SK-N-SH (cell line): ENCODE measurements at regions not wholly inside any gene's neighbourhood (a gene's known extent, or its start where the extent isn't known, plus 50 kb on each side); places are given as distances from the start of the nearest gene placed in this dataset.
"Not testable (repeated sequence)": the region's sequence is repeated elsewhere in the genome, so short reads cannot be mapped to it uniquely, and the experiment has no call there.

Experiments
- CTCF ChIA-PET: fragments of 300-600, 350-600 bp; formaldehyde crosslinking; extraction: SDS; loops from one replicate; lab custom pipeline; 2021; lab: Yijun Ruan, JAX
- POLR2A ChIA-PET: fragments of 350-600 bp; sonication (Branson Sonifier 250); formaldehyde crosslinking; extraction: SDS; loops from one replicate; lab custom pipeline; 2020; ENCODE audit warnings: antibody characterized with exemption, inconsistent platforms; lab: Yijun Ruan, JAX
- DNase-seq: peaks from one replicate; pipeline ENCODE4 v3.0.0; 2012
- H2AFZ ChIP-seq: fragments of 200-600 bp; sonication (generic); 2 replicates; pipeline ENCODE4 v1.8.1; 2016; ENCODE audit warnings: antibody characterized with exemption, mild to moderate bottlenecking, low read depth
- H3F3A ChIP-seq: fragments of 200-600 bp; sonication (generic); replicated peaks from 2 replicates; pipeline ENCODE3; 2016; ENCODE audit warnings: antibody characterized with exemption, mild to moderate bottlenecking; ENCODE audit not compliant: insufficient read depth
- H3K27ac ChIP-seq, 2 experiments: fragments of 200-500 bp in 1 of 2; fragments of 200-600 bp in 1 of 2; sonication (Bioruptor generic) in 1 of 2; sonication (generic), shearing (Covaris generic) in 1 of 2; 2 replicates each; pipeline versions ENCODE4 v1.5.1 to v1.6.1; 2014 to 2016; ENCODE audit warnings: low read depth in 2 of 2, inconsistent platforms in 1 of 2, low read length in 1 of 2, mild to moderate bottlenecking in 1 of 2, mixed read lengths in 1 of 2
- H3K27me3 ChIP-seq: fragments of 200-600 bp; sonication (generic), shearing (Covaris generic); 2 replicates; pipeline ENCODE4 v1.6.1; 2016; ENCODE audit warnings: mixed run types; ENCODE audit not compliant: insufficient read depth
- H3K36me3 ChIP-seq, 2 experiments: fragments of 200-500 bp in 1 of 2; fragments of 200-600 bp in 1 of 2; sonication (Bioruptor generic) in 1 of 2; sonication (generic) in 1 of 2; replicated peaks in 1 of 2; 2 replicates each; pipeline versions ENCODE3 to v1.5.1; 2014 to 2016; ENCODE audit warnings: low read length in 1 of 2, mild to moderate bottlenecking in 1 of 2; ENCODE audit not compliant: insufficient read depth in 2 of 2, control insufficient read depth in 1 of 2
- H3K4me1 ChIP-seq, 2 experiments: fragments of 200-500 bp in 1 of 2; fragments of 200-600 bp in 1 of 2; sonication (Bioruptor generic) in 1 of 2; sonication (generic), shearing (Covaris generic) in 1 of 2; 2 replicates each; pipeline versions ENCODE4 v1.5.1 to v1.6.1; 2014 to 2016; ENCODE audit warnings: low read depth in 1 of 2, low read length in 1 of 2, mixed run types in 1 of 2; ENCODE audit not compliant: insufficient read depth in 2 of 2, control insufficient read depth in 1 of 2
- H3K4me2 ChIP-seq: fragments of 200-600 bp; sonication (generic), shearing (Covaris generic); 2 replicates; pipeline ENCODE4 v1.6.1; 2017; ENCODE audit warnings: mixed run types
- H3K4me3 ChIP-seq, 2 experiments: fragments of 200-500 bp in 1 of 2; fragments of 200-600 bp in 1 of 2; sonication (Bioruptor generic) in 1 of 2; sonication (generic), shearing (Covaris generic) in 1 of 2; 2 replicates each; pipeline versions ENCODE4 v1.5.1 to v1.8.1; 2014 to 2016; ENCODE audit warnings: low read depth in 2 of 2, inconsistent platforms in 1 of 2, low read length in 1 of 2, mild to moderate bottlenecking in 1 of 2, mixed read lengths in 1 of 2, moderate library complexity in 1 of 2
- H3K79me2 ChIP-seq: fragments of 200-600 bp; sonication (generic); 2 replicates; pipeline ENCODE4 v1.8.1; 2017; ENCODE audit warnings: mild to moderate bottlenecking; ENCODE audit not compliant: insufficient read depth
- H3K9ac ChIP-seq: fragments of 200-600 bp; sonication (generic); 2 replicates; pipeline ENCODE4 v1.6.1; 2017; ENCODE audit warnings: mixed run types
- H3K9me2 ChIP-seq: fragments of 200-600 bp; sonication (generic); 2 replicates; pipeline ENCODE4 v1.6.1; 2017; ENCODE audit warnings: mixed run types
- H3K9me3 ChIP-seq: fragments of 200-600 bp; sonication (generic); 2 replicates; pipeline ENCODE4 v1.6.1; 2017; ENCODE audit warnings: mixed run types, mild to moderate bottlenecking, moderate library complexity
- H4K20me1 ChIP-seq: fragments of 200-600 bp; sonication (generic); 2 replicates; pipeline ENCODE4 v1.6.1; 2017; ENCODE audit warnings: mild to moderate bottlenecking, mixed run types; ENCODE audit not compliant: insufficient read depth
- CHD2 ChIP-seq: fragments of 150-350 bp; IDR thresholded peaks from 2 replicates; pipeline ENCODE4 v1.6.1; 2018; ENCODE audit warnings: low read length; ENCODE audit not compliant: partially characterized antibody
- FOXJ3 ChIP-seq: sonication (generic); formaldehyde crosslinking; IDR thresholded peaks from 2 replicates; pipeline ENCODE4 v1.5.1; 2020; ENCODE audit warnings: mild to moderate bottlenecking, missing genetic modification reagents
- MAX ChIP-seq: IDR thresholded peaks from 2 replicates; pipeline ENCODE4 v1.4.0; 2012; ENCODE audit warnings: low read depth
- MXI1 ChIP-seq: IDR thresholded peaks from 2 replicates; pipeline ENCODE4 v1.6.1; 2012; ENCODE audit warnings: mild to moderate bottlenecking, low read depth, low read length, improper control_type of control experiment
- NFIC ChIP-seq: IDR thresholded peaks from 2 replicates; pipeline ENCODE4 v1.4.0; 2012; ENCODE audit warnings: borderline replicate concordance
- RAD21 ChIP-seq: IDR thresholded peaks from 2 replicates; pipeline ENCODE4 v1.6.1; 2012; ENCODE audit warnings: mild to moderate bottlenecking, low read length
- SMC3 ChIP-seq: IDR thresholded peaks from 2 replicates; pipeline ENCODE4 v1.6.1; 2012; ENCODE audit warnings: low read depth, low read length, improper control_type of control experiment
- TEAD4 ChIP-seq: IDR thresholded peaks from 2 replicates; pipeline ENCODE4 v1.4.0; 2012; ENCODE audit warnings: mild to moderate bottlenecking, borderline replicate concordance; ENCODE audit not compliant: insufficient read depth
- USF1 ChIP-seq: IDR thresholded peaks from 2 replicates; pipeline ENCODE4 v1.4.0; 2012; ENCODE audit warnings: low read depth, borderline replicate concordance
- USF2 ChIP-seq: fragments of 150-350 bp; IDR thresholded peaks from 2 replicates; pipeline ENCODE4 v1.6.1; 2017; ENCODE audit warnings: antibody characterized with exemption, low read length, low read depth, borderline replicate concordance
- WGBS: methylation state at CpG from one replicate; pipeline ENCODE4 v1.1.6; 2017; ENCODE audit warnings: low lambda C conversion rate; 5-methylcytosine and 5-hydroxymethylcytosine counted together

GRCh38 chr6:68024570-68025269 is 610.4 kb upstream of the ADGRB3 start:
- no peaks in the 10 kb centered on the region for H3F3A ChIP-seq
- H3K9ac ChIP-seq, result no peak overlapping the region
- H3K4me2 ChIP-seq, result no peak overlapping the region
- no peaks in the 10 kb centered on the region for H3K9me2 ChIP-seq
- no peak for DNase-seq
- H3K4me3 ChIP-seq, result no peak overlapping the region
- CTCF ChIA-PET, result no interaction called here
- no peak overlapping the region for H2AFZ ChIP-seq
- H3K36me3 ChIP-seq, result no peaks in the 10 kb centered on the region
- no peaks in the 10 kb centered on the region for H3K27me3 ChIP-seq
- WGBS, result 37% methylated on average over 5 of the region's 5 CpGs
- H3K79me2 ChIP-seq, result no peaks in the 10 kb centered on the region
- no peak overlapping the region for H3K27ac ChIP-seq
- no peak for TF ChIP-seq USF1
- no peak for TF ChIP-seq CHD2
- TF ChIP-seq MAX, result no peak
- TF ChIP-seq USF2, result no peak
- no peak for TF ChIP-seq MXI1
- TF ChIP-seq SMC3, result no peak
- no peak for TF ChIP-seq NFIC
- no peak for TF ChIP-seq FOXJ3 (CRISPR knock-in tag)
- no peak for TF ChIP-seq TEAD4
- TF ChIP-seq RAD21, result no peak
- TF ChIP-seq, all 33 proteins: peak for 0
- POLR2A ChIA-PET, result no interaction called here
- Histone ChIP-seq H4K20me1 (no peaks in the 10 kb centered on the region), H3K4me1 (no peaks in the 10 kb centered on the region), H3K9me3 (no peaks in the 10 kb centered on the region)

GRCh38 chr6:68022968-68023367 is 612.1 kb upstream of the ADGRB3 start:
- H3K27ac ChIP-seq, H3K4me1 ChIP-seq, H3F3A ChIP-seq, H3K36me3 ChIP-seq, H3K79me2 ChIP-seq, H2AFZ ChIP-seq, H3K27me3 ChIP-seq, H3K9ac ChIP-seq, DNase-seq, POLR2A ChIA-PET, H3K9me3 ChIP-seq, CTCF ChIA-PET, H3K4me3 ChIP-seq, H4K20me1 ChIP-seq, H3K4me2 ChIP-seq, H3K9me2 ChIP-seq: not testable (repeated sequence)
- WGBS, result 0% methylated on average over 1 of the region's 1 CpG
